OCI-LY7 (cell line): ENCODE measurements at regions not wholly inside any gene's neighbourhood (a gene's known extent, or its start where the extent isn't known, plus 50 kb on each side); places are given as distances from the start of the nearest gene placed in this dataset.

Experiments used
- BruUV-seq: library from RNA; stranded (reverse); fragments of 400-500 nt; replicated peaks from 2 replicates; lab custom pipeline; 2021; lab: Mats Ljungman, UMichigan
- CTCF ChIA-PET: fragments of 300-600 bp; sonication (Branson Sonifier 250); formaldehyde crosslinking; loops from one replicate; lab custom pipeline; 2022; ENCODE audit warnings: antibody characterized with exemption; ENCODE audit not compliant: unreplicated experiment; lab: Charles Lee
- POLR2A ChIA-PET: fragments of 300-600 bp; sonication (Branson Sonifier 250); formaldehyde crosslinking; loops from one replicate; lab custom pipeline; 2022; ENCODE audit warnings: antibody characterized with exemption; lab: Charles Lee
- DNase-seq: peaks from one replicate; pipeline ENCODE4 v3.0.0-alpha.2; 2015; ENCODE audit warnings: low spot score
- H2AFZ ChIP-seq: fragments of 200-600 bp; sonication (generic), shearing (Covaris generic); 2 replicates; pipeline ENCODE4 v1.6.1; 2014; ENCODE audit warnings: mild to moderate bottlenecking, antibody characterized with exemption, low read length, moderate library complexity
- H3K27ac ChIP-seq: fragments of 200-600 bp; sonication (generic); 2 replicates; pipeline ENCODE4 v1.5.1; 2014; ENCODE audit warnings: mixed run types, low read depth, mild to moderate bottlenecking, moderate library complexity, low read length, inconsistent platforms; ENCODE audit not compliant: poor library complexity, severe bottlenecking
- H3K36me3 ChIP-seq: fragments of 200-600 bp; sonication (generic); 2 replicates; pipeline ENCODE4 v1.6.1; 2014; ENCODE audit warnings: mild to moderate bottlenecking, antibody characterized with exemption, low read length, moderate library complexity, mixed read lengths; ENCODE audit not compliant: insufficient read depth
- H3K4me1 ChIP-seq: fragments of 200-600 bp; sonication (generic); 2 replicates; pipeline ENCODE4 v1.5.1; 2014; ENCODE audit warnings: mild to moderate bottlenecking, low read length; ENCODE audit not compliant: insufficient read depth, poor library complexity, severe bottlenecking
- H3K4me2 ChIP-seq: fragments of 200-600 bp; sonication (generic); 2 replicates; pipeline ENCODE4 v1.6.1; 2014; ENCODE audit warnings: mild to moderate bottlenecking, low read length
- H3K4me3 ChIP-seq: fragments of 200-600 bp; sonication (generic); 2 replicates; pipeline ENCODE4 v1.5.1; 2014; ENCODE audit warnings: mild to moderate bottlenecking, low read depth, low read length; ENCODE audit not compliant: poor library complexity, severe bottlenecking
- H3K79me2 ChIP-seq: fragments of 200-600 bp; sonication (generic); 2 replicates; pipeline ENCODE4 v1.6.1; 2016; ENCODE audit warnings: low read depth, mild to moderate bottlenecking, low read length, moderate library complexity, mixed read lengths; ENCODE audit not compliant: insufficient read depth
- H3K9me2 ChIP-seq: fragments of 200-600 bp; sonication (generic); 2 replicates; pipeline ENCODE4 v1.6.1; 2016; ENCODE audit warnings: mild to moderate bottlenecking, low read length, mixed read lengths; ENCODE audit not compliant: insufficient read depth
- H3K9me3 ChIP-seq: fragments of 200-600 bp; sonication (generic); 2 replicates; pipeline ENCODE4 v1.6.1; 2014; ENCODE audit warnings: mild to moderate bottlenecking, mixed run types, low read length, mixed read lengths
- H4K20me1 ChIP-seq: fragments of 200-600 bp; sonication (generic); 2 replicates; pipeline ENCODE4 v1.6.1; 2014; ENCODE audit warnings: mild to moderate bottlenecking, antibody characterized with exemption, low read length, moderate library complexity, mixed read lengths; ENCODE audit not compliant: insufficient read depth
- CTCF ChIP-seq: fragments of 200-600 bp; sonication (generic); conservative IDR thresholded peaks from 2 replicates; pipeline ENCODE4 v1.5.1; 2014; ENCODE audit warnings: mild to moderate bottlenecking, antibody characterized with exemption, low read length, moderate library complexity, mixed read lengths
- EZH2phosphoT487 ChIP-seq: fragments of 200-600 bp; sonication (generic); IDR thresholded peaks from 2 replicates; pipeline ENCODE4 v1.6.1; 2018; ENCODE audit warnings: low read depth, borderline replicate concordance, mild to moderate bottlenecking, mixed run types, antibody characterized with exemption, low read length, moderate library complexity, mixed read lengths
- intact Hi-C: fragments of 100-400 bp; cut with micrococcal nuclease; formaldehyde crosslinking; loops from one replicate; pipeline ENCODE4 v1.10.0; 2022; ENCODE audit not compliant: unreplicated experiment

DNA sequence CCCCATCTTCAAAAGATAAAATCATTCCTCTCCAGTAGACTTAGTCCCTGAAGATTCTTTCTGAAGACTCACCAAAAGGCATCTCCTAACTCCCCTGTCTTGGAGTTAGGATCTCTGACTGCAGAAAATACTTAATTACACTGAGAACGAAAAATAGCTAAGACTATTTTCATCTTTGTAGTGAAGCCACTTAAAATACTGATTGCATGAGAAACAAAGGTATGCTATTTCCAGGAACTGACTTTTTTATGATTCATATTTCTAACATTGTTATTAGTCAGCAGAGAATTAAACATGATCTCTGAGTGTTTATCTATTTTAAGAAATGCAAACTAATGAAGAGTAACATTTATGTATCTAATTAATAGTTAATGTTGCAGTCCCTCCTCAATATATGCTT lies 71.8 kb upstream of the NR3C2 start:
- H2AFZ ChIP-seq: no peak overlapping the region
- POLR2A ChIA-PET: no interaction called here

GRCh38 chr4:148510211-148510610 lies 68.0 kb upstream of the NR3C2 start:
- DNase-seq: no peak
- no peaks in the 10 kb centered on the region for H3K9me2 ChIP-seq
- no peak overlapping the region for H3K4me3 ChIP-seq
- no peak overlapping the region for H3K4me2 ChIP-seq
- no peak overlapping the region for H2AFZ ChIP-seq
- H3K27ac ChIP-seq: no peak overlapping the region
- ChIA-PET CTCF (no interaction called here), POLR2A (interaction anchor here (0.6 kb wide), 1 partner anchor 500 kb away, joined by 3 read pairs; no protein-coding TSS in a partner anchor)
- H3K79me2 ChIP-seq: no peaks in the 10 kb centered on the region
- H3K4me1 ChIP-seq: no peaks in the 10 kb centered on the region
- TF ChIP-seq EZH2phosphoT487 (no peak), CTCF (no peak)
- H3K9me3 ChIP-seq: no peaks in the 10 kb centered on the region
- intact Hi-C loops: no loop called here
- no peaks in the 10 kb centered on the region for H3K36me3 ChIP-seq
- no TSS peak for BruUV-seq
- no peaks in the 10 kb centered on the region for H4K20me1 ChIP-seq

More for the DNA sequence above, 71.8 kb upstream of the NR3C2 start:
- Histone ChIP-seq H3K27ac (no peak overlapping the region), H4K20me1 (no peaks in the 10 kb centered on the region), H3K9me2 (no peaks in the 10 kb centered on the region), H3K79me2 (no peaks in the 10 kb centered on the region), H3K36me3 (no peaks in the 10 kb centered on the region), H3K9me3 (no peaks in the 10 kb centered on the region), H3K4me1 (no peaks in the 10 kb centered on the region), H3K4me3 (no peak overlapping the region), H3K4me2 (no peak overlapping the region)
- DNase-seq: no peak
- intact Hi-C loops: no loop called here
- BruUV-seq: no TSS peak
- CTCF ChIA-PET: no interaction called here
- TF ChIP-seq CTCF (no peak), EZH2phosphoT487 (no peak)

DNA sequence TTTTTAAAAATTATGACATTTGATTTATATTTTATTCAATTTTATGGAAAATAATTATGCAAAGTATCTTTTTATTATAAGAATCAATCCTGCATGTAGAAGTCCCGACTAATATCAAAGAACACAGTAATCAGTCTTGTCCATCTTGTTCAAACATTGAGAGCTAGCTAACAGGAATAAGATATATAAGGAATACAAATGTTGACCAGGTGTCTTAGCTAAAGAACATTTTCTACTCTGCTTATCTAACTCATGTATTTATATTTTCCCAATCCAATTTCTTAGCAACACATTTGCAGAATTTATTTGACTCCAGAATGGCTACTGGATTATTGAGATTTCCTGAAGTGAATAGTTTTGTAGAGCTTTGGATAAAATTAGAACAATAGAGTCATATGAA lies 61.5 kb upstream of the NR3C2 start:
- Histone ChIP-seq H3K36me3 (no peaks in the 10 kb centered on the region), H3K4me2 (no peak overlapping the region), H3K27ac (no peak overlapping the region), H4K20me1 (no peaks in the 10 kb centered on the region), H3K4me3 (no peak overlapping the region), H2AFZ (no peak overlapping the region), H3K4me1 (no peaks in the 10 kb centered on the region), H3K9me3 (no peaks in the 10 kb centered on the region), H3K79me2 (no peaks in the 10 kb centered on the region), H3K9me2 (no peaks in the 10 kb centered on the region)
- no peak for DNase-seq
- ChIA-PET POLR2A (interaction anchor here (0.9 kb wide), 1 partner anchor 1849 kb away, joined by 3 read pairs; no protein-coding TSS in a partner anchor), CTCF (no interaction called here)
- intact Hi-C loops: no loop called here
- no peak for TF ChIP-seq CTCF
- TF ChIP-seq EZH2phosphoT487: no peak
- no TSS peak for BruUV-seq
